ENCODE measurements at regions not wholly inside any gene's neighbourhood (a gene's known extent, or its start where the extent isn't known, plus 50 kb on each side); places are given as distances from the start of the nearest gene placed in this dataset.
"Not testable (repeated sequence)": the region's sequence is repeated elsewhere in the genome, so short reads cannot be mapped to it uniquely, and the experiment has no call there.

DNA sequence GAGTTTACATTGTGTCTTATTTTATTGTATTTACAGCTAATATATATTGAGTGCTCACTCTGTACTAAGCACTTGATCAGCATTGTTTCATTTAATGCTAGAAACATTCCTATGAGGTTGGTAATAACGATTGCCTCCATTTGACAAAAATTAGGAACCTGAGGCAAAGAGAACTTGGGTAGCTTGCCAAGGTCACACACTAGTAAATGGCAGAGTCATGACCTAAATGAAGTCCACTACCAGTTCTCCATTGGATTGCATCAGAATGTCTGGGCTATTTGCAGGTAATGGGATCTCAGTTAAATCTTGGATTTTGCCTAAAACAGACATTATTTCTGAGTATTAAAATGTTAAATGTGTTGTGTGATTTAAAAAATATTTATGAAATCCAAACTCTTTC, 65.8 kb upstream of the CRIM1 start:
- ChIA-PET POLR2A (no interaction called here), CTCF (interaction anchor here (1.3 kb wide), 1 partner anchor 32 kb away, joined by 3 read pairs; no protein-coding TSS in a partner anchor)
- no peak for TF ChIP-seq ZNF747 (tag by site-specific recombination; IDR thresholded peaks at IDR 0.05)
- TF ChIP-seq, protein P1, sequence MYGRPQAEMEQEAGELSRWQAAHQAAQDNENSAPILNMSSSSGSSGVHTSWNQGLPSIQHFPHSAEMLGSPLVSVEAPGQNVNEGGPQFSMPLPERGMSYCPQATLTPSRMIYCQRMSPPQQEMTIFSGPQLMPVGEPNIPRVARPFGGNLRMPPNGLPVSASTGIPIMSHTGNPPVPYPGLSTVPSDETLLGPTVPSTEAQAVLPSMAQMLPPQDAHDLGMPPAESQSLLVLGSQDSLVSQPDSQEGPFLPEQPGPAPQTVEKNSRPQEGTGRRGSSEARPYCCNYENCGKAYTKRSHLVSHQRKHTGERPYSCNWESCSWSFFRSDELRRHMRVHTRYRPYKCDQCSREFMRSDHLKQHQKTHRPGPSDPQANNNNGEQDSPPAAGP (tag by site-specific recombination; IDR thresholded peaks at IDR 0.05): no peak
- TF ChIP-seq ZNF664 (tag by site-specific recombination; IDR thresholded peaks at IDR 0.05): no peak
- no peak for TF ChIP-seq EGR2 (tag by site-specific recombination; IDR thresholded peaks at IDR 0.05; ENCODE audit: low read depth)
- TF ChIP-seq GLIS1 (tag by site-specific recombination; IDR thresholded peaks at IDR 0.05): no peak
- TF ChIP-seq, protein P2, sequence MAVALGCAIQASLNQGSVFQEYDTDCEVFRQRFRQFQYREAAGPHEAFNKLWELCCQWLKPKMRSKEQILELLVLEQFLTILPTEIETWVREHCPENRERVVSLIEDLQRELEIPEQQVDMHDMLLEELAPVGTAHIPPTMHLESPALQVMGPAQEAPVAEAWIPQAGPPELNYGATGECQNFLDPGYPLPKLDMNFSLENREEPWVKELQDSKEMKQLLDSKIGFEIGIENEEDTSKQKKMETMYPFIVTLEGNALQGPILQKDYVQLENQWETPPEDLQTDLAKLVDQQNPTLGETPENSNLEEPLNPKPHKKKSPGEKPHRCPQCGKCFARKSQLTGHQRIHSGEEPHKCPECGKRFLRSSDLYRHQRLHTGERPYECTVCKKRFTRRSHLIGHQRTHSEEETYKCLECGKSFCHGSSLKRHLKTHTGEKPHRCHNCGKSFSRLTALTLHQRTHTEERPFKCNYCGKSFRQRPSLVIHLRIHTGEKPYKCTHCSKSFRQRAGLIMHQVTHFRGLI (tag by site-specific recombination; IDR thresholded peaks at IDR 0.05): no peak
- TF ChIP-seq ZBTB20 (tag by site-specific recombination; IDR thresholded peaks at IDR 0.05): no peak
- TF ChIP-seq ZNF221 (tag by site-specific recombination; IDR thresholded peaks at IDR 0.05; ENCODE audit: borderline replicate concordance): no peak
- TF ChIP-seq, protein P3, sequence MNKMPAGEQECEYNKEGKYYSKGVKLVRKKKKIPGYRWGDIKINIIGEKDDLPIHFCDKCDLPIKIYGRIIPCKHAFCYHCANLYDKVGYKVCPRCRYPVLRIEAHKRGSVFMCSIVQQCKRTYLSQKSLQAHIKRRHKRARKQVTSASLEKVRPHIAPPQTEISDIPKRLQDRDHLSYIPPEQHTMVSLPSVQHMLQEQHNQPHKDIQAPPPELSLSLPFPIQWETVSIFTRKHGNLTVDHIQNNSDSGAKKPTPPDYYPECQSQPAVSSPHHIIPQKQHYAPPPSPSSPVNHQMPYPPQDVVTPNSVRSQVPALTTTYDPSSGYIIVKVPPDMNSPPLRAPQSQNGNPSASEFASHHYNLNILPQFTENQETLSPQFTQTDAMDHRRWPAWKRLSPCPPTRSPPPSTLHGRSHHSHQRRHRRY (tag by site-specific recombination; IDR thresholded peaks at IDR 0.05): no peak
- TF ChIP-seq KLF10 (tag by site-specific recombination; IDR thresholded peaks at IDR 0.05): no peak
- no peak for TF ChIP-seq GLI4 (tag by site-specific recombination; IDR thresholded peaks at IDR 0.05)
- TF ChIP-seq, protein P4, sequence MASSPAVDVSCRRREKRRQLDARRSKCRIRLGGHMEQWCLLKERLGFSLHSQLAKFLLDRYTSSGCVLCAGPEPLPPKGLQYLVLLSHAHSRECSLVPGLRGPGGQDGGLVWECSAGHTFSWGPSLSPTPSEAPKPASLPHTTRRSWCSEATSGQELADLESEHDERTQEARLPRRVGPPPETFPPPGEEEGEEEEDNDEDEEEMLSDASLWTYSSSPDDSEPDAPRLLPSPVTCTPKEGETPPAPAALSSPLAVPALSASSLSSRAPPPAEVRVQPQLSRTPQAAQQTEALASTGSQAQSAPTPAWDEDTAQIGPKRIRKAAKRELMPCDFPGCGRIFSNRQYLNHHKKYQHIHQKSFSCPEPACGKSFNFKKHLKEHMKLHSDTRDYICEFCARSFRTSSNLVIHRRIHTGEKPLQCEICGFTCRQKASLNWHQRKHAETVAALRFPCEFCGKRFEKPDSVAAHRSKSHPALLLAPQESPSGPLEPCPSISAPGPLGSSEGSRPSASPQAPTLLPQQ (tag by site-specific recombination; IDR thresholded peaks at IDR 0.05): no peak
- TF ChIP-seq ZNF777 (tag by site-specific recombination; IDR thresholded peaks at IDR 0.05; ENCODE audit: borderline replicate concordance): no peak
- TF ChIP-seq ZSCAN16 (tag by site-specific recombination; IDR thresholded peaks at IDR 0.05): no peak
- TF ChIP-seq ZNF610 (tag by site-specific recombination; IDR thresholded peaks at IDR 0.05; ENCODE audit: borderline replicate concordance): no peak
- no peaks in the 10 kb centered on the region for H3K36me3 ChIP-seq (ENCODE audit: control insufficient read depth in 2 of 2, insufficient read depth in 1 of 2, low read length in 2 of 2)
- no peaks in the 10 kb centered on the region for H3K9me3 ChIP-seq (ENCODE audit: control insufficient read depth, insufficient read depth, low read depth, low read length)
- H3K4me1 ChIP-seq (ENCODE audit: control insufficient read depth, insufficient read depth, low read length): no peaks in the 10 kb centered on the region
- no peak overlapping the region for H3K4me3 ChIP-seq (ENCODE audit: low read depth, low read length)
- H3K27ac ChIP-seq (ENCODE audit: extremely low read depth, low read depth, low read length): no peak overlapping the region

DNA sequence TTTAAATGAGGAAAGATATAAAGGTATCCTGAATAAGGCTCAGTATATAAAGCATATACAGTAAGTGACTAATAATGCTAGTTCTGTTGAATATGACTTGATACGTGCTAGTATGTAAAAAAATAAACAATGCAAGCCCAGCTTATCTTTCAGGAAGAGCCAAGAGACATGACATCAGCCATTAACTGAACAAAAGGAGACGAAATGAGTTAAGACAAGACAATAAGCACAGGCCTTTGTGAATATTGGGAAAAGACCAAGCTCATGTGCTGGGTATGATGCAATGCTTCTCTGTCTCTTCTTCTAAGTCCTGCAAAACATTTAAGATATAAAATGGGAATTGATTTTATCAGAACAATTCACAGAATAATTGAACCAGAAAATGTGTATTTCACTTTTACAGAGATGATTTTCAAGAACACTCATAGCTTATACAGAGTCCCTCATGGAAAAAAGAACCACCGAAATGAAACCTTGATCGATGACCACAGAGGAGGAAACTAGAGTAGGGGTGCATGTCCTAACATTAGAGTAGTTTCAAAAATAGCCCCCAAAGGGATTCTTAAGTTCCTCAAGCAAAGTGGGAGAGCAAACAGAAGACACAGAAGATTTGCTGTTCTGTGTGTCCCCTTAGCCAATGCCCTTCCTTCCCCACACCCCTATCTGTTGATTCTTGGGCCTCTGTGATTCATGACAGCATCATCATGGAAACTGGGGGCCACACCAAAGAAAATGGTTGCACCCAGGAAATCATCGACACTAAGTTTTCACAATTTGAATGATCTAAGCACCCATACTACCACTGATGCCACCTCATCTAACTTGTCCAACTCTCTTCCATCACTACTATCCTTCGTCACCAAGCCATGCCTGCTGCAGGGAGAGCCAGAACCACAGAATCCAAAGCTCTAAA, 68.0 kb upstream of the CRIM1 start:
- Histone ChIP-seq H3K36me3 (ENCODE audit: control insufficient read depth in 2 of 2, insufficient read depth in 1 of 2, low read length in 2 of 2) (no peaks in the 10 kb centered on the region), H3K9me3 (ENCODE audit: control insufficient read depth, insufficient read depth, low read depth, low read length) (no peaks in the 10 kb centered on the region), H3K27ac (ENCODE audit: extremely low read depth, low read depth, low read length) (no peak overlapping the region), H3K4me3 (ENCODE audit: low read depth, low read length) (no peak overlapping the region), H3K4me1 (ENCODE audit: control insufficient read depth, insufficient read depth, low read length) (no peaks in the 10 kb centered on the region)
- TF ChIP-seq OVOL3 (tag by site-specific recombination; IDR thresholded peaks at IDR 0.05) (no peak), ZNF571 (tag by site-specific recombination; IDR thresholded peaks at IDR 0.05) (no peak), ZNF544 (tag by site-specific recombination; IDR thresholded peaks at IDR 0.05) (no peak)
- CTCF ChIA-PET: interaction anchor here (0.5 to 0.6 kb wide), 3 partner anchors 8 to 1113 kb away, joined by 3 to 4 read pairs (median 3); no protein-coding TSS in a partner anchor
- POLR2A ChIA-PET: no interaction called here

DNA sequence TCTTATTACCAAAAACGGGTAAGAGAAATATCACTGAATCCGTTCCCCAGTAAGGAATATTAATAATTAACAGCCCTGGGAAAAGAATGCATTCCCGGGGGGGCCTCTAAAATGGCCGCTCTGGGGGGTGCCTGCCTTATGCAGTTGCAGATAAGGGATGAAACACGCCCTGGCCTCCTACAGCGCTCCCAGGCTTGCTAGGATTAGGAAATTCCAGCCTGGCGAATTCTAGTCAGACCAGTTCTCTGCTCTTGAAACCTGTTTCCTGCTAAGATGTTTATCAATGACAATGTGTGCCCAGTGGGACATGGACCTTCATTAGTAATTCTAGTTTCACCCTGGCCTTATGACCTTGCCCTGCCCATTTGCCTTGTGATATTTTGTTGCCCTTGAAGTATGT, 76.1 kb upstream of the CRIM1 start:
- H3K36me3 ChIP-seq (ENCODE audit: control insufficient read depth in 2 of 2, insufficient read depth in 1 of 2, low read length in 2 of 2); H3K4me1 ChIP-seq (ENCODE audit: control insufficient read depth, insufficient read depth, low read length); H3K27ac ChIP-seq (ENCODE audit: extremely low read depth, low read depth, low read length); POLR2A ChIA-PET; H3K9me3 ChIP-seq (ENCODE audit: control insufficient read depth, insufficient read depth, low read depth, low read length); H3K4me3 ChIP-seq (ENCODE audit: low read depth, low read length): not testable (repeated sequence)
- CTCF ChIA-PET: interaction anchor here (0.7 kb wide), 1 partner anchor 210 kb away, joined by 3 read pairs; no protein-coding TSS in a partner anchor

Measured in HEK293 (cell line).